HG03457 (cell line): ENCODE measurements at regions not wholly inside any gene's neighbourhood (a gene's known extent, or its start where the extent isn't known, plus 50 kb on each side); places are given as distances from the start of the nearest gene placed in this dataset.
"Not testable (repeated sequence)": the region's sequence is repeated elsewhere in the genome, so short reads cannot be mapped to it uniquely, and the experiment has no call there.

Source experiments
- ATAC-seq: cut with Tn5 transposase; IDR thresholded peaks from one replicate; pipeline ENCODE4 v1.9.1; 2021; ENCODE audit warnings: moderate number of reproducible peaks; ENCODE audit not compliant: unreplicated experiment

GRCh38 chr1:221604390-221604789 lies 137.5 kb downstream of the DUSP10 start:
- ATAC-seq: not testable (repeated sequence)

GRCh38 chr1:221604948-221605347 lies 136.9 kb downstream of the DUSP10 start:
- no peak for ATAC-seq

GRCh38 chr1:221605569-221605968 lies 136.3 kb downstream of the DUSP10 start:
- ATAC-seq: no peak

GRCh38 chr1:221606256-221606655 lies 135.6 kb downstream of the DUSP10 start:
- no peak for ATAC-seq

GRCh38 chr1:221608835-221609320 lies 133.0 kb downstream of the DUSP10 start:
- no peak for ATAC-seq

GRCh38 chr1:221611656-221612046 lies 130.2 kb downstream of the DUSP10 start:
- ATAC-seq: no peak

- ATAC-seq: no peak
Measured at GRCh38 chr1:221612047-221612777, 129.7 kb downstream of the DUSP10 start.

- ATAC-seq: no peak
Measured at GRCh38 chr1:221620437-221621384, 121.2 kb downstream of the DUSP10 start.

- no peak for ATAC-seq
Measured at GRCh38 chr1:221621683-221622082, 120.2 kb downstream of the DUSP10 start.

GRCh38 chr1:221622389-221622788 lies 119.5 kb downstream of the DUSP10 start:
- ATAC-seq: no peak

GRCh38 chr1:221625026-221625425 lies 116.9 kb downstream of the DUSP10 start:
- ATAC-seq: no peak

GRCh38 chr1:221626041-221626440 lies 115.8 kb downstream of the DUSP10 start:
- no peak for ATAC-seq

GRCh38 chr1:221630236-221630635 lies 111.7 kb downstream of the DUSP10 start:
- no peak for ATAC-seq

GRCh38 chr1:221631556-221631955 lies 110.3 kb downstream of the DUSP10 start:
- no peak for ATAC-seq

GRCh38 chr1:221632072-221632471 lies 109.8 kb downstream of the DUSP10 start:
- no peak for ATAC-seq

GRCh38 chr1:221633841-221634409 lies 108.0 kb downstream of the DUSP10 start:
- ATAC-seq: no peak

GRCh38 chr1:221634606-221635005 lies 107.3 kb downstream of the DUSP10 start:
- no peak for ATAC-seq

- no peak for ATAC-seq
Measured at GRCh38 chr1:221635305-221635704, 106.6 kb downstream of the DUSP10 start.

GRCh38 chr1:221636096-221636495 lies 105.8 kb downstream of the DUSP10 start:
- ATAC-seq: no peak

- no peak for ATAC-seq
Measured at GRCh38 chr1:221636967-221637366, 104.9 kb downstream of the DUSP10 start.

GRCh38 chr1:221637641-221638041 lies 104.2 kb downstream of the DUSP10 start:
- no peak for ATAC-seq
